Mesenchymal stem cell (in vitro differentiated cells and primary cell): ENCODE measurements at regions not wholly inside any gene's neighbourhood (a gene's known extent, or its start where the extent isn't known, plus 50 kb on each side); places are given as distances from the start of the nearest gene placed in this dataset.

Source experiments
- DNase-seq: peaks from one replicate; pipeline ENCODE4 v3.0.0-alpha.2; 2013
- H2AFZ ChIP-seq: one replicate; pipeline ENCODE4 v1.6.1; 2013; ENCODE audit warnings: low read depth, mild to moderate bottlenecking, control low read depth, inconsistent platforms, low read length, moderate library complexity
- H2AK5ac ChIP-seq: 2 replicates; pipeline ENCODE4 v1.6.1; 2013; ENCODE audit warnings: low read length, moderate library complexity, mild to moderate bottlenecking, inconsistent platforms; ENCODE audit not compliant: severe bottlenecking
- H2BK120ac ChIP-seq: one replicate; pipeline ENCODE4 v1.6.1; 2013; ENCODE audit warnings: low read depth, mild to moderate bottlenecking, inconsistent platforms, low read length, moderate library complexity
- H2BK12ac ChIP-seq, 2 experiments: one replicate each; pipeline ENCODE4 v1.6.1; 2013; ENCODE audit warnings: inconsistent platforms in 2 of 2, low read length in 2 of 2, mild to moderate bottlenecking in 2 of 2, moderate library complexity in 2 of 2, control low read depth in 1 of 2
- H2BK15ac ChIP-seq: one replicate; pipeline ENCODE4 v1.6.1; 2013; ENCODE audit warnings: mild to moderate bottlenecking, low read depth, inconsistent platforms; ENCODE audit not compliant: poor library complexity, severe bottlenecking
- H2BK5ac ChIP-seq: 2 replicates; pipeline ENCODE4 v1.6.1; 2013; ENCODE audit warnings: low read depth, mild to moderate bottlenecking, low read length, control low read depth, inconsistent platforms; ENCODE audit not compliant: poor library complexity, severe bottlenecking
- H3K14ac ChIP-seq, 2 experiments: one replicate each; pipeline ENCODE4 v1.6.1; 2013; ENCODE audit warnings: inconsistent platforms in 2 of 2, low read length in 2 of 2, control low read depth in 1 of 2, mild to moderate bottlenecking in 1 of 2, moderate library complexity in 1 of 2
- H3K18ac ChIP-seq, 2 experiments: one replicate each; pipeline ENCODE4 v1.6.1; 2013; ENCODE audit warnings: inconsistent platforms in 2 of 2, low read length in 2 of 2, control low read depth in 1 of 2, low read depth in 1 of 2, mild to moderate bottlenecking in 1 of 2
- H3K23ac ChIP-seq, 2 experiments: one replicate each; pipeline ENCODE4 v1.6.1; 2013; ENCODE audit warnings: inconsistent platforms in 2 of 2, low read length in 2 of 2, mild to moderate bottlenecking in 2 of 2, moderate library complexity in 2 of 2, control low read depth in 1 of 2
- H3K27ac ChIP-seq: 2 replicates; pipeline ENCODE4 v1.5.1; 2013; ENCODE audit warnings: mild to moderate bottlenecking, moderate library complexity, low read length, control low read depth, inconsistent platforms; ENCODE audit not compliant: poor library complexity, severe bottlenecking
- H3K27me3 ChIP-seq, 2 experiments: 2 replicates each; pipeline versions ENCODE4 v1.6.1 to v1.7.0; 2013; ENCODE audit warnings: low read length in 2 of 2, mild to moderate bottlenecking in 2 of 2, moderate library complexity in 2 of 2, control low read depth in 1 of 2, inconsistent platforms in 1 of 2; ENCODE audit not compliant: control insufficient read depth in 1 of 2, insufficient read depth in 1 of 2
- H3K36me3 ChIP-seq, 2 experiments: 2 replicates each; pipeline versions ENCODE4 v1.6.1 to v1.7.0; 2013; ENCODE audit warnings: low read length in 2 of 2, control low read depth in 1 of 2, inconsistent platforms in 1 of 2, low read depth in 1 of 2, mild to moderate bottlenecking in 1 of 2; ENCODE audit not compliant: insufficient read depth in 2 of 2, control insufficient read depth in 1 of 2
- H3K4ac ChIP-seq, 2 experiments: one replicate each; pipeline ENCODE4 v1.6.1; 2013; ENCODE audit warnings: inconsistent platforms in 2 of 2, low read length in 2 of 2, mild to moderate bottlenecking in 2 of 2, moderate library complexity in 2 of 2, control low read depth in 1 of 2, low read depth in 1 of 2
- H3K4me1 ChIP-seq: 2 replicates; pipeline ENCODE4 v1.6.1; 2013; ENCODE audit warnings: low read depth, low read length, control low read depth; ENCODE audit not compliant: control insufficient read depth, insufficient read depth
- H3K4me2 ChIP-seq: 2 replicates; pipeline ENCODE4 v1.6.1; 2013; ENCODE audit warnings: low read length, mild to moderate bottlenecking, inconsistent platforms; ENCODE audit not compliant: poor library complexity, severe bottlenecking
- H3K4me3 ChIP-seq, 2 experiments: 2 replicates each; pipeline versions ENCODE4 v1.5.1 to v1.7.0; 2013; ENCODE audit warnings: low read length in 2 of 2, mild to moderate bottlenecking in 2 of 2, control low read depth in 1 of 2, low read depth in 1 of 2; ENCODE audit not compliant: insufficient read depth in 1 of 2
- H3K79me1 ChIP-seq: replicated peaks from 2 replicates; pipeline ENCODE4 v1.6.1; 2013; ENCODE audit warnings: mild to moderate bottlenecking, control low read depth, low read length, inconsistent platforms; ENCODE audit not compliant: poor library complexity, severe bottlenecking
- H3K9ac ChIP-seq: 2 replicates; pipeline ENCODE4 v1.7.0; 2013; ENCODE audit warnings: mild to moderate bottlenecking, low read length, moderate library complexity
- H3K9me3 ChIP-seq: 2 replicates; pipeline ENCODE4 v1.7.0; 2013; ENCODE audit warnings: mild to moderate bottlenecking, low read length; ENCODE audit not compliant: control insufficient read depth
- H4K8ac ChIP-seq: one replicate; pipeline ENCODE4 v1.6.1; 2013; ENCODE audit warnings: inconsistent platforms, mild to moderate bottlenecking, low read length, moderate library complexity
- H4K91ac ChIP-seq: one replicate; pipeline ENCODE4 v1.6.1; 2013; ENCODE audit warnings: mild to moderate bottlenecking, low read length, inconsistent platforms
- WGBS: methylation state at CpG from one replicate; pipeline ENCODE4 v1.1.7; 2013; ENCODE audit warnings: mixed read lengths; 5-methylcytosine and 5-hydroxymethylcytosine counted together

DNA sequence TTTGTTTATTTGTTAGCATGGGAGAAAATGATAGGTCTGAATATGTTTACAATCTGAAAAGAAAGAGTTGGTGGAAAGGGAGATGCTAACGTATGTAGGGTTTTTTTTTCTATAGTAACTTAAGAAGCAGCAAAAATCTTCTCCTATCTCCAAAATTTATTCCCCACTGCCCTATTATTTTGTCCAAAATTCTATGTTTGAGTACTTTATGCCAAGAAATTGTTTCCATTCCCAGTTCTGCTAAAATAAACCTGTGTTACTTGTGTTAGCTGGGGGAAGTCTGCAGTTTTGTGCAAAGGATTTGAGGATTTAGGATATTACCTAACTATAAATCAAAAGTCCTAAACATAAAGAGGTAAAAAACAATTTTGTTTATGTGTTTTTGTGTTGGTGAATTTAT is 2770.4 kb upstream of the PCDH20 start:
- no peak for DNase-seq
- Histone ChIP-seq H3K18ac (no peak overlapping the region), H3K27ac (no peak overlapping the region)

DNA sequence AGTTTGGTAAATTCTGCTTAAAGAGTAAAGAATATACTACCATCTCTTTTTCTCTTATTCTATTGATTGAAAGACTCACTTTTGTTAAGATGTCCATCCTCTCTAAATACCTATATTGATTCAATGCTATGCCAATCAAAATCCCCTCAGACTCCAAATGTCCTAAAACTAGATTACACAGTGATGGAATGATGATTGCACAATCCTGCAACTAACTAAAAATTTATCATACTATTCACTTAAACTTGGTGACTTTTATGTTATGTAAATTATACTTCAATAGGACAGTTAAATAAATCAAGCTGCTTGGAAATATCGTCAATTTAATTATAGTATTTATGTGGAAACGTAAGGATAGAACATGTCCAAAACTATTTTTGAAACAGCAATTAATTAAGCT is 2765.1 kb upstream of the PCDH20 start:
- Histone ChIP-seq H3K9ac (no peak overlapping the region), H3K4ac (no peak overlapping the region), H2BK15ac (no peak overlapping the region), H3K4me2 (no peak overlapping the region), H3K4me3 (no peak overlapping the region), H2BK12ac (no peak overlapping the region), H3K14ac (no peak overlapping the region), H2BK5ac (no peak overlapping the region), H2BK120ac (no peak overlapping the region), H3K79me1 (no peaks in the 10 kb centered on the region), H3K23ac (no peak overlapping the region), H4K91ac (no peak overlapping the region), H3K18ac (no peak overlapping the region), H3K9me3 (no peaks in the 10 kb centered on the region), H4K8ac (no peak overlapping the region), H3K4me1 (no peaks in the 10 kb centered on the region), H3K27me3 (no peaks in the 10 kb centered on the region), H3K36me3 (no peaks in the 10 kb centered on the region), H2AFZ (no peak overlapping the region), H3K27ac (no peak overlapping the region), H2AK5ac (no peak overlapping the region)
- WGBS = 100% methylated on average over 1 of the region's 2 CpGs
- no peak for DNase-seq

More for the DNA sequence above, 2770.4 kb upstream of the PCDH20 start:
- no peaks in the 10 kb centered on the region for H3K27me3 ChIP-seq
- H2BK15ac ChIP-seq = no peak overlapping the region
- no peak overlapping the region for H2BK5ac ChIP-seq
- H3K9me3 ChIP-seq = no peaks in the 10 kb centered on the region
- no peak overlapping the region for H2AFZ ChIP-seq
- H3K23ac ChIP-seq = no peak overlapping the region
- no peak overlapping the region for H4K91ac ChIP-seq
- H2AK5ac ChIP-seq = no peak overlapping the region
- H3K36me3 ChIP-seq = no peaks in the 10 kb centered on the region
- H3K79me1 ChIP-seq = no peaks in the 10 kb centered on the region
- no peak overlapping the region for H2BK12ac ChIP-seq
- H3K4me2 ChIP-seq = no peak overlapping the region
- H3K14ac ChIP-seq = no peak overlapping the region
- no peak overlapping the region for H3K4me3 ChIP-seq
- H3K4me1 ChIP-seq = no peaks in the 10 kb centered on the region
- no peak overlapping the region for H4K8ac ChIP-seq
- H2BK120ac ChIP-seq = no peak overlapping the region
- no peak overlapping the region for H3K9ac ChIP-seq
- no peak overlapping the region for H3K4ac ChIP-seq
- no CpG with 5 or more reads among the region's 1 CpG for WGBS

DNA sequence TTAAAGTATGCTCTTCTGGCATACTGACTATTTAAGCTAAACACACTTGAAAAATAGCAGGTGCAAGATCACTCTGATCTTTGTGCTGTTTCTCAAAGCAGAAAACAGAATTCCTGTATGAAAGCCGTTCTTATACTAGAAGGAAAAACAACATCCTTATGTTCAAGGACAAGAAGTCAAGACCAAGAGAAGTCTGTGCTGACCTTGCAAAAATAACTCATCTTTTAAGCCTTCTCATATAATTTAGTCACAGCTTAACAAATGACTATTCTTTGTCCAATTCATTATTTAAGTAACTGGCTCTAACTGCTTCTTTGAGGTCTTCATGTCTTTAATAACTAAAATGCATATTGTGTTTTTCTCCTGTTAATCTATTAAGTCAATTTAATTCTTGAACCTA is 2750.2 kb upstream of the PCDH20 start:
- H2BK5ac ChIP-seq = no peak overlapping the region
- H3K36me3 ChIP-seq = no peaks in the 10 kb centered on the region
- H2BK120ac ChIP-seq = no peak overlapping the region
- no peak overlapping the region for H2BK12ac ChIP-seq
- H3K18ac ChIP-seq = no peak overlapping the region
- peaks cover 2% of the 10 kb centered on the region for H3K4me1 ChIP-seq
- no peak overlapping the region for H4K8ac ChIP-seq
- no peak overlapping the region for H3K9ac ChIP-seq
- no peak overlapping the region for H4K91ac ChIP-seq
- no peak overlapping the region for H3K14ac ChIP-seq
- no peak overlapping the region for H2AK5ac ChIP-seq
- H3K4me3 ChIP-seq = no peak overlapping the region
- no peak overlapping the region for H3K23ac ChIP-seq
- no peaks in the 10 kb centered on the region for H3K27me3 ChIP-seq
- H2AFZ ChIP-seq = no peak overlapping the region
- no peak overlapping the region for H3K4me2 ChIP-seq
- WGBS = 96% methylated on average over 1 of the region's 1 CpG
- H3K9me3 ChIP-seq = no peaks in the 10 kb centered on the region
- no peaks in the 10 kb centered on the region for H3K79me1 ChIP-seq
- DNase-seq = no peak
- H3K27ac ChIP-seq = no peak overlapping the region
- H3K4ac ChIP-seq = no peak overlapping the region
- H2BK15ac ChIP-seq = no peak overlapping the region

DNA sequence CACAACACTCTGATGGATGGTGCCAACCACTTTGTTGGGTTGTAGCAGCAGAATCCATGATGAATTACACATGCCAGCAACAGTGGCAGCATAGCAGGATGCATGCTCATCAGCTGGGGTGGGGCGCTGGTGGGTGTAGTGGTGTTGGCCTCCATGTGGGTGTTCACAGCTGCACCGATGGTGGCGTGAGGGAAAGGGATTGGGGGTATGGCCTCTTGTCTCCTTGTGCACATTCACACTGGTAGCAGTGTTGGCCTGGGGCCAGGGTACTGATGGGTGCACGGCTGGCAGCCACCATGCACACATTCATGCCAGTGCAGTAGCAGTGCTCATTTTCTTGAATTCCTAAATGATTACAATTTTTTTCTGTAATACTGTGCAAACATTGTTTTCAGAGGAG is 2748.8 kb upstream of the PCDH20 start:
- no peak overlapping the region for H2BK12ac ChIP-seq
- H4K8ac ChIP-seq = no peak overlapping the region
- no peak overlapping the region for H2BK15ac ChIP-seq
- no peaks in the 10 kb centered on the region for H3K9me3 ChIP-seq
- H3K27me3 ChIP-seq = no peaks in the 10 kb centered on the region
- WGBS = 95% methylated on average over 3 of the region's 4 CpGs
- no peak for DNase-seq
- no peak overlapping the region for H3K4me2 ChIP-seq
- no peak overlapping the region for H3K4me3 ChIP-seq
- no peak overlapping the region for H2BK120ac ChIP-seq
- H3K79me1 ChIP-seq = no peaks in the 10 kb centered on the region
- no peak overlapping the region for H2AK5ac ChIP-seq
- H3K18ac ChIP-seq = no peak overlapping the region
- no peak overlapping the region for H3K9ac ChIP-seq
- H3K36me3 ChIP-seq = no peaks in the 10 kb centered on the region
- H3K4me1 ChIP-seq = peaks cover 2% of the 10 kb centered on the region
- H3K4ac ChIP-seq = no peak overlapping the region
- no peak overlapping the region for H2BK5ac ChIP-seq
- H3K27ac ChIP-seq = no peak overlapping the region
- H3K23ac ChIP-seq = no peak overlapping the region
- no peak overlapping the region for H2AFZ ChIP-seq
- H3K14ac ChIP-seq = peak overlapping the region in 1 of 2 experiments; percentile 74
- no peak overlapping the region for H4K91ac ChIP-seq
